ENCODE measurements at regions not wholly inside any gene's neighbourhood (a gene's known extent, or its start where the extent isn't known, plus 50 kb on each side); places are given as distances from the start of the nearest gene placed in this dataset.

DNA sequence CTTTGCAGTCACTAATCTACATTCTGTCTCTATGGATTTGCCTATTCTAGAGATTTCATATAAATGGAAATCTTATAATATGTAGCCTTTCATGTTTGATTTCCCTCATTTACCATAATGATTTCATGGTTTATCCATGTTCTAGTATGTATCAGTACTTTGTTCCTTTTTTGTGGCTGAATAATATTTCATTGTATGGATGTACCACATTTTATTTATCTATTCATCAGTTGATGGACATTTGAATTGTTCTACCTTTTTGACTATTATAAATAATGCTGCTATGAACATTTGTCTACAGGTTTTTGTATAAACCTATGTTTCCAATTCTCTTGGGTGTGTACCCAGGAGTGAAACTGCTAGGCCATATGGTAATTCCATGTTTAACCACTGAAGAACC is 221.1 kb downstream of the ICOS start:
- no peaks in the 10 kb centered on the region for H3K36me3 ChIP-seq (ENCODE audit: insufficient read depth, low read length)
- H3K27ac ChIP-seq (ENCODE audit: low read depth, low read length), result no peak overlapping the region
- TF ChIP-seq, protein P1, sequence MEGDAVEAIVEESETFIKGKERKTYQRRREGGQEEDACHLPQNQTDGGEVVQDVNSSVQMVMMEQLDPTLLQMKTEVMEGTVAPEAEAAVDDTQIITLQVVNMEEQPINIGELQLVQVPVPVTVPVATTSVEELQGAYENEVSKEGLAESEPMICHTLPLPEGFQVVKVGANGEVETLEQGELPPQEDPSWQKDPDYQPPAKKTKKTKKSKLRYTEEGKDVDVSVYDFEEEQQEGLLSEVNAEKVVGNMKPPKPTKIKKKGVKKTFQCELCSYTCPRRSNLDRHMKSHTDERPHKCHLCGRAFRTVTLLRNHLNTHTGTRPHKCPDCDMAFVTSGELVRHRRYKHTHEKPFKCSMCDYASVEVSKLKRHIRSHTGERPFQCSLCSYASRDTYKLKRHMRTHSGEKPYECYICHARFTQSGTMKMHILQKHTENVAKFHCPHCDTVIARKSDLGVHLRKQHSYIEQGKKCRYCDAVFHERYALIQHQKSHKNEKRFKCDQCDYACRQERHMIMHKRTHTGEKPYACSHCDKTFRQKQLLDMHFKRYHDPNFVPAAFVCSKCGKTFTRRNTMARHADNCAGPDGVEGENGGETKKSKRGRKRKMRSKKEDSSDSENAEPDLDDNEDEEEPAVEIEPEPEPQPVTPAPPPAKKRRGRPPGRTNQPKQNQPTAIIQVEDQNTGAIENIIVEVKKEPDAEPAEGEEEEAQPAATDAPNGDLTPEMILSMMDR (IDR thresholded peaks at IDR 0.05; ENCODE audit: insufficient read depth, low read depth, low read length), result no peak
- TF ChIP-seq EZH2 (IDR thresholded peaks at IDR 0.05; ENCODE audit: insufficient read depth, low read length), result no peak
- peaks cover 4% of the 10 kb centered on the region for H3K9me3 Mint-ChIP-seq (ENCODE audit: unreplicated experiment)
- H3K27ac Mint-ChIP-seq (ENCODE audit: unreplicated experiment), result no peak overlapping the region
- H3K4me1 Mint-ChIP-seq (ENCODE audit: low read depth, unreplicated experiment), result peaks cover 3% of the 10 kb centered on the region
- no peaks in the 10 kb centered on the region for H3K36me3 Mint-ChIP-seq (ENCODE audit: low read depth, unreplicated experiment)
- no peak for FAIRE-seq
- no peaks in the 10 kb centered on the region for H3K27me3 Mint-ChIP-seq (ENCODE audit: low read depth, unreplicated experiment)
- no peak overlapping the region for H2AFZ ChIP-seq (ENCODE audit: low read depth, low read length)
- no peaks in the 10 kb centered on the region for H4K20me1 ChIP-seq (ENCODE audit: insufficient read depth, low read length)
- no peak overlapping the region for H3K4me2 ChIP-seq (ENCODE audit: low read length)
- H3K9ac ChIP-seq (ENCODE audit: low read length), result no peak overlapping the region
- H3K4me1 ChIP-seq (ENCODE audit: insufficient read depth, low read length), result no peaks in the 10 kb centered on the region
- no peak for DNase-seq (ENCODE audit: low read depth)
- no peaks in the 10 kb centered on the region for H3K27me3 ChIP-seq (ENCODE audit: insufficient read depth, low read length)
- no peak overlapping the region for H3K4me3 Mint-ChIP-seq (ENCODE audit: unreplicated experiment)
- H3K4me3 ChIP-seq (ENCODE audit: insufficient read depth, low read depth, low read length), result no peak overlapping the region
- H3K79me2 ChIP-seq (ENCODE audit: insufficient read depth, low read length), result no peaks in the 10 kb centered on the region
- no peaks in the 10 kb centered on the region for H3K9me3 ChIP-seq (ENCODE audit: insufficient read depth, low read depth, low read length)

DNA sequence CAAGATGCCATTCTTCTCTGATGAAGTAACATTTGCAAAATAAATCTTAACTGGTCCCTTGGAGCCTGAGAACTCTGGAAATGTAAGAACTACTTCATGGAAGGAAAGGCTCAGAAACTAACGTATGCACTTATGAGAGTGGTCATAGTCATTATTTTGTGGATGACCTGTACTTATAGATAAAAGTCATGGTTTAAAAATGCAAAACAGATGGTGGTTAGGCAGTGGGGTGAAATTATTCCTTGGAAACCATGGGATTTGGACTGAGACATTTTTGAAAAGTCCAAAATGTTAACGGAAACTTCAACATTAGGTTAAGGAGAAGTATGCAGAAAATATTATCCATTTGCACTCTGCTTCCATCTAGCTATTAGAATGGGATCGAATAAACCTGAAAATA is 223.0 kb downstream of the ICOS start:
- Histone ChIP-seq H3K27me3 (ENCODE audit: insufficient read depth, low read length) (no peaks in the 10 kb centered on the region), H3K4me3 (ENCODE audit: insufficient read depth, low read depth, low read length) (no peak overlapping the region), H4K20me1 (ENCODE audit: insufficient read depth, low read length) (no peaks in the 10 kb centered on the region), H3K4me1 (ENCODE audit: insufficient read depth, low read length) (no peaks in the 10 kb centered on the region), H3K36me3 (ENCODE audit: insufficient read depth, low read length) (no peaks in the 10 kb centered on the region), H3K4me2 (ENCODE audit: low read length) (no peak overlapping the region), H3K9ac (ENCODE audit: low read length) (no peak overlapping the region), H3K27ac (ENCODE audit: low read depth, low read length) (no peak overlapping the region), H3K9me3 (ENCODE audit: insufficient read depth, low read depth, low read length) (no peaks in the 10 kb centered on the region), H3K79me2 (ENCODE audit: insufficient read depth, low read length) (no peaks in the 10 kb centered on the region), H2AFZ (ENCODE audit: low read depth, low read length) (no peak overlapping the region)
- H3K4me1 Mint-ChIP-seq (ENCODE audit: low read depth, unreplicated experiment), result peaks cover 3% of the 10 kb centered on the region
- H3K27ac Mint-ChIP-seq (ENCODE audit: unreplicated experiment), result no peak overlapping the region
- TF ChIP-seq, protein P1 (IDR thresholded peaks at IDR 0.05; ENCODE audit: insufficient read depth, low read depth, low read length), result no peak
- TF ChIP-seq EZH2 (IDR thresholded peaks at IDR 0.05; ENCODE audit: insufficient read depth, low read length), result no peak
- H3K36me3 Mint-ChIP-seq (ENCODE audit: low read depth, unreplicated experiment), result no peaks in the 10 kb centered on the region
- DNase-seq (ENCODE audit: low read depth), result no peak
- peaks cover 4% of the 10 kb centered on the region for H3K9me3 Mint-ChIP-seq (ENCODE audit: unreplicated experiment)
- FAIRE-seq, result no peak
- H3K4me3 Mint-ChIP-seq (ENCODE audit: unreplicated experiment), result no peak overlapping the region
- H3K27me3 Mint-ChIP-seq (ENCODE audit: low read depth, unreplicated experiment), result no peaks in the 10 kb centered on the region

- TF ChIP-seq, protein P1 (IDR thresholded peaks at IDR 0.05; ENCODE audit: insufficient read depth, low read depth, low read length), result no peak
- no peak for TF ChIP-seq EZH2 (IDR thresholded peaks at IDR 0.05; ENCODE audit: insufficient read depth, low read length)
- no peak overlapping the region for H3K4me2 ChIP-seq (ENCODE audit: low read length)
- no peak overlapping the region for H3K4me3 ChIP-seq (ENCODE audit: insufficient read depth, low read depth, low read length)
- no peaks in the 10 kb centered on the region for H3K79me2 ChIP-seq (ENCODE audit: insufficient read depth, low read length)
- no peaks in the 10 kb centered on the region for H3K27me3 Mint-ChIP-seq (ENCODE audit: low read depth, unreplicated experiment)
- FAIRE-seq (no peak), DNase-seq (ENCODE audit: low read depth) (no peak)
- H3K36me3 Mint-ChIP-seq (ENCODE audit: low read depth, unreplicated experiment), result no peaks in the 10 kb centered on the region
- H3K27ac ChIP-seq (ENCODE audit: low read depth, low read length), result no peak overlapping the region
- H3K4me3 Mint-ChIP-seq (ENCODE audit: unreplicated experiment), result no peak overlapping the region
- H3K27me3 ChIP-seq (ENCODE audit: insufficient read depth, low read length), result no peaks in the 10 kb centered on the region
- no peak overlapping the region for H2AFZ ChIP-seq (ENCODE audit: low read depth, low read length)
- H3K9me3 Mint-ChIP-seq (ENCODE audit: unreplicated experiment), result peaks cover 4% of the 10 kb centered on the region
- no peaks in the 10 kb centered on the region for H4K20me1 ChIP-seq (ENCODE audit: insufficient read depth, low read length)
- H3K9ac ChIP-seq (ENCODE audit: low read length), result no peak overlapping the region
- no peaks in the 10 kb centered on the region for H3K9me3 ChIP-seq (ENCODE audit: insufficient read depth, low read depth, low read length)
- no peak overlapping the region for H3K27ac Mint-ChIP-seq (ENCODE audit: unreplicated experiment)
- no peaks in the 10 kb centered on the region for H3K36me3 ChIP-seq (ENCODE audit: insufficient read depth, low read length)
- no peaks in the 10 kb centered on the region for H3K4me1 ChIP-seq (ENCODE audit: insufficient read depth, low read length)
- H3K4me1 Mint-ChIP-seq (ENCODE audit: low read depth, unreplicated experiment), result peaks cover 3% of the 10 kb centered on the region
Observed at GRCh38 chr2:204160989-204161388, 224.4 kb downstream of the ICOS start.
